GM15510 (cell line): ENCODE measurements at regions not wholly inside any gene's neighbourhood (a gene's known extent, or its start where the extent isn't known, plus 50 kb on each side); places are given as distances from the start of the nearest gene placed in this dataset.

Experiments used
- POLR2A ChIP-seq: IDR thresholded peaks from 3 replicates; pipeline ENCODE4 v1.6.1; 2011; ENCODE audit warnings: borderline replicate concordance; ENCODE audit not compliant: insufficient read length; ENCODE audit errors: extremely low read depth

- no peak for TF ChIP-seq POLR2A
Measured at GRCh38 chr15:70245932-70246622, 148.4 kb upstream of the TLE3 start.

GRCh38 chr15:70244978-70245542, 147.3 kb upstream of the TLE3 start:
- TF ChIP-seq POLR2A, result no peak

GRCh38 chr15:70243686-70244540, 146.2 kb upstream of the TLE3 start:
- TF ChIP-seq POLR2A, result no peak

GRCh38 chr15:70242951-70243685, 145.4 kb upstream of the TLE3 start:
- no peak for TF ChIP-seq POLR2A

- TF ChIP-seq POLR2A, result no peak
Measured at GRCh38 chr15:70241561-70242320, 144.0 kb upstream of the TLE3 start.

- no peak for TF ChIP-seq POLR2A
Measured at GRCh38 chr15:70240820-70241430, 143.2 kb upstream of the TLE3 start.

- TF ChIP-seq POLR2A, result no peak
Measured at GRCh38 chr15:70240082-70240481, 142.4 kb upstream of the TLE3 start.

GRCh38 chr15:70238917-70239316, 141.2 kb upstream of the TLE3 start:
- no peak for TF ChIP-seq POLR2A

- TF ChIP-seq POLR2A, result no peak
Measured at GRCh38 chr15:70237626-70238025, 139.9 kb upstream of the TLE3 start.

GRCh38 chr15:70236341-70237086, 138.8 kb upstream of the TLE3 start:
- no peak for TF ChIP-seq POLR2A

GRCh38 chr15:70235347-70235746, 137.6 kb upstream of the TLE3 start:
- no peak for TF ChIP-seq POLR2A

GRCh38 chr15:70234256-70234905, 136.7 kb upstream of the TLE3 start:
- no peak for TF ChIP-seq POLR2A

- TF ChIP-seq POLR2A, result no peak
Measured at GRCh38 chr15:70231484-70231883, 133.8 kb upstream of the TLE3 start.
